ENCODE measurements at regions not wholly inside any gene's neighbourhood (a gene's known extent, or its start where the extent isn't known, plus 50 kb on each side); places are given as distances from the start of the nearest gene placed in this dataset.

DNA sequence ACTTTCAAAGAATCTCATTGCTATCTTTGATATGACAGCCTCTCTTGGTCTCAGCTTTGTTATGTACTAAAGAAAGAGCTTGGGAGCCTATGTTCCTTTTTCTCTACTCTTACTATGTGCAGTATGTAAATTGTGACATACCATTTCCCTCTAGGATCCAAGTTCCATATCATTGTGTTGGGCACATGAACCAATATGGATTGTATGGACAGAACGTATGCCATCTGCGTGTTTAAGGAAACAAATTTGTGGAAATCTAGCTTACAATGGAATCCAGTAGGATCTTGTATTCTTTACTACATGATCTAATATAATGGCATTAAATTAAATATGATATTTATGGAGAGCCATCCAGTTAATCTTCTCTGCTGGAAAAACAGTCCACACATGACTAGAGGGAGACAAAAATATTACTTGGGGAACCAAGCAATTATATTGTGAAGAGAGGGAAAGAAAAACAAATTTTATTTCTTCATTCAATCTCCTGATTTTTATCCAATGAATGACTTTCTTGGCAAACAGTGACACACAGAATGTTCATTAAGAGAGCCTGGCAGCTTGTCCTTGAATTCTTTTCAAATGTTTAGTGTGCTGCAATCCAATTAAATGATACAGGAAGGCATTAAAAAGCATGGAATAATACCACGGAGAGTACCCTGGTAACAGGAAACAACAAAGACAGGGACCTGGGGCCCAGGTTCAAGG lies 106.5 kb upstream of the DAB1 start:
- FAIRE-seq: no peak

DNA sequence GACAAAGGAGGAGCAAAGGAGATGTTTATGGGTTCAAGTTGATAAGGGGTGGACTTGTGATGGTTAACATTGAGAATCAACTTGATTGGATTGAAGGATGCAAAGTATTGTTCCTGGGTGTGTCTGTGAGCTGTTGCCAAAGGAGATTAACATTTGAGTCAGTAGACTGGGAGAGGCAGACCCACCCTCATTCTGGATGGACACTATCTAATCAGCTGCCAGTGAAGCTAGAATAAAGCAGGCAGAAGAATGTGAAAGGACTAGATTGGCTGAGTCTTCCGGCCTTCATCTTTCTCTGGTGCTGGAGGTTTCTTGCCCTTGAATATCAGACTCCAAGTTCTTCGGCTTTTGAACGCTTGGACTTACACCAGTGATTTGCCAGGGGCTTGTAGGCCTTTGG lies 98.7 kb upstream of the DAB1 start:
- no peak for FAIRE-seq

DNA sequence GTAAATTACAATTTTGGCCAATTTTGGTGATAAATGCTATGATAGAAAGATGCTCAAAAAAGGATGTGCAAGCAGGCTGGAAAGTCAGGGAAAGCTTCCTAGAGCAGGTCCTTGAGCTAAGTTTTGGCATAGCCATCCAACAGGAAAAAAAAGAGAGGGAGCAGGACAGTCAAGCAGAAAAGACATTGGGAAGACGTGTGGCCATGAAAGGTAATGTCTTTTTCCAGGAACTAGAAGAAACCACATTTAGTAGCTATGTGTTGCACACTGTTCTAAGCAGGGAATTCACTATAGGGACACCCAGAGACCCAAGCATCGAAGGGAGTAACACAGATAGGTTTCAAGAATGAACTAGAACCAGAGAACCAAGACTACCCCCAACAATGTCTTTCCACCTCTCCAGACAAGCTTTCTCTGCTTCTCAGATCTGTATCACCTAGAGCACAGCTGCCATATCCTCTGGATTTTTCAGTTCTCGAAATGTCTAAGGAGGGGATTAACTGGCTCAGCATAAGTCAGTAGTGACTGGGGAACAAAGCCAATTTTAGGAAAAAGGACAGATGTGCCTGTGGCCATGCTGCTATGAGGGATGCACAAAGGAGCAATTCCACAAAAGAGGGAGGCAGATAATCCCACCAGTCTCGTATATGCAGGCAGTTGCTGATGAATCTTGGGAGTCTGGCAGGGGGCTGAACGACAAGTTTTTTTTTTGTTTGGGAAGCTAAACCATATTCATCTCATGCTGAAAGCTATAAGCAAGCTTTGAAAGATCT lies 97.1 kb upstream of the DAB1 start:
- no peak for FAIRE-seq

DNA sequence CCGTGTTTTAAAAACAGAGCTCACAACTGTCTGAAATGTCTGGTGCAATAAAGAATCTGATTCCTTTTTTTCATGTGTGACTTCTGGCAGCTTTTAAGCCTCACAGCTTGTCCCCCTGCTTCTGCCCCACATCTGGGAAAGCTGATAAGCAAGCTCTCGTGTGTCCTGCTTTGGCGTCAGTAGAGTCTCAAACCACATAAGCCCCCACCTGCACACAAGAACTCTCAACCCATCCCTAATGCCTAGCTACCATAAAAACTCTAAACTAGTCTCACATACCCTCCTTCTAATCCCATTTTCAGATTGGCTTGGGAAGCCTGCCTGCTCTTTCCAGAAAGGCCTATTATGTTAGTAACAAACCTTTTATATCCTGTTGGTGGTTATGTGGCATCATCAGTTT lies 94.6 kb upstream of the DAB1 start:
- no peak for FAIRE-seq

DNA sequence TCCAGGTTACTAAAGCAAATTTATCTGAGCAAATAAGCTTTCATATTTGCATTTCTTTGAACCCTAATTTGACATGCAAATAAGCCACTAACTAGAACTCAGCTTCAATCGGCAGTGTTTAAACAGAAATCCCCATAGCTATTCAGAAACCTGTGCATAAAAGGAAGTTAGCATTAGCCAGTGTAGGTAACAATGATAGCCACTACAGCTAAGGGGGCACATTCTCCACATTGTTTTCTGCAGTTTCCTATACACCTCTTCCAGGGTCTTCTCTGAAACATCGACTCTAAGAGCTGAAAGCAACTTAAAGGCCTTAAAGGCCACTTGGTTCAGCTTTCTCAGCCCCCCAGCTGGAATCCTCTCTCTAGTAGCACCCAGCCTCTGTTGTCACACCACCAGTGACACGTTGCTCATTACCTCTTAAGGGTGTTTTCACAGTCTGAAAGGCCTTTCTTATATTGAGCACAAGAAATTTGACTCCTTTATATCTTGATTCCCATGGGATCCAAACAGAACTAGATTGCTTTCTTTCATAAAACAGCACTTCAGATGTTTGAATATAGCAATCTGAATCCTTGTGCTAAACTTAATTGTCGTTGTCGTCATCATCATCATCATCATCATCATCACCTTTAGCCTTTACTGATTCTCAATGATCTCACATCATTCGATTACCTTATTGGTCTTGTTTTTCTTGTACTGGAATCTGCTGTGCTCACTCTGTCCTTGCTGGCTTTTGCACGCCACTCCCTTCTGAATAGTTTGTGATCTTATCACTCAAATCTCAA lies 93.9 kb upstream of the DAB1 start:
- no peak for FAIRE-seq

DNA sequence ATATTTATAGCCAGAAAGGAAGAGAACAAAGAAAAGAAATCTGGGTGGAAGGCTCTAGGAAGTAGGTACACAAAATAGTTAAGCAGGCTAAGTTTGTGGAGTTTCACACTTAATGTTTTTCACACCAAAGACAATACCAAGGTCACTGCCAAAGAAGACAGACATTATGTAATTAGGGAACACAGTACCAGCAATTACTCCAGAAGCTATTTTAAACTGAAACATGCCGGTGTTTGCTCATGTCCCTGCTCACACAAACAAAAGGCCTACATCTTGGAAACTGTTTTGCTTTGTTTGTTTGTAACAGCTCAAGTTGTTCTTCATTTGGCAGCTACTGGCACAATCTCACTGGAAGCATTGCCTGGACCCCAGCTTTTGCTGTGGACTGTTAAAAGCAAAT lies 88.5 kb upstream of the DAB1 start:
- FAIRE-seq: no peak

DNA sequence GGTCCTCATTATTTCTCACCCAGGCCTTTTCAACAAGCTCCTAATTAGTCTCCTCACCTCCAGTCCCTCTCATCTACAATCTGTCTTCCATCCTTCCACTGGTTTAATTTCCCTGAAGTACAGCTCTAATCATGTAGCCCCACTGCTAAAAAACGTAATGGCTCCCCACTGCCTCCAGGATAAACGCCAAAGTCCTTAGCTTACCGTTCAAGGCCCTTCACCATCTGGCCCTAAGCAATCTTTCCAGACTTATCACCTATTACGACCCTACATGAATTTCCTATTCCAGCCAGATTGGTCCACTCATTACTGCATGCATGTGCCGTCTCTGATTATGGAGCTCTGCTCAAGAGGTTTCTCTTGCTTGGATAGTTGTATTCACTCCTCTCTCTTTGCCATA lies 83.1 kb upstream of the DAB1 start:
- FAIRE-seq: no peak

DNA sequence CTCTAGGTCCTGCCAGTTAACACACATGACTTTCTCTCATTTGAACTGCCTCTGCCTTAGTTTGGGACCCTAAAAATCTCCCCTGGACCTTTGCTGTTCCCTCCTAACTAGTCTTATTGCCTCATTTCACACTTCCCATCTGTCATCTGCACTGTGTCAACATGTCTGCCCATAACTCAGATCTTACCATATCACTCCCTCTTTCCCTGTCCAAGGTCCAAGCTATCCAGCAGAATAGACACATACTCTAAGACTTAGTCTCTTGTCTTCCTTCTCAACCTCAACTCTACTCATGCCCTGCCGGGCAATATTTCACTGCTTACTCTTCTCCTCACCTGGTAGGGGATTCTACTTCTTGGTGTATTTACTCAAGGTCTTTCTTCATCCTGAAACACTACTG lies 79.5 kb upstream of the DAB1 start:
- no peak for FAIRE-seq

DNA sequence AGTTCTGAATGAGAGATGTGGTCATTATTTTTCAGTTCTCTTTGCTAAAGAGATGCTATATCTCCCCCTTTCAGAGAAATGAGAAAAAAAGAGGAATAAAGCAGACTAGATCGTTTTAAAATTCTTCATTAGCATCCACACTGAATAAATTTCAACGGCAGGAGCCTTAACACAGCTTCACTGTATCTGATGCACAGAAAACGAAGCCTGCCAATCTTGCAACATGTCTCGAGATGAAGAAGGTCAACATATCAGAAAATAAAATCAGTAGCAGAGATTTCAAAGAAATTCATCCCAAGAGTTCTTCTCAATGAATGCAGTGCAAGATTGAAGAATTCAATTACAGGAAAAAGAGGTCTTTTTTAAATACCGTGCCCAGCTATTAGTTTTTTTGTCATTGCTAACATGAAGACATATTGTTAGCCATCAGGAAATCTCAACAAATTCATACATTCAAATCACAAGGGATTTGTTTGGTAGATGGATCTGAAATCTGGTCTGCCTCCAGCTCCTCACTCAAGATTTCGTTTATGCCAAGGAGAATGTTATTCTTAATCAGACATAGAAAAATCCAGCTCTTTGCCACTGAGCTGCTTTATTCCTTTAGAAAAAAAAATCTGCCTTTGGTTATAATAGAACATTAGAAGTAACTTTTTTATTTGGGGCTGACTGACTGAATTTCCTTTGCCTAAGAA lies 76.4 kb upstream of the DAB1 start:
- no peak for FAIRE-seq

DNA sequence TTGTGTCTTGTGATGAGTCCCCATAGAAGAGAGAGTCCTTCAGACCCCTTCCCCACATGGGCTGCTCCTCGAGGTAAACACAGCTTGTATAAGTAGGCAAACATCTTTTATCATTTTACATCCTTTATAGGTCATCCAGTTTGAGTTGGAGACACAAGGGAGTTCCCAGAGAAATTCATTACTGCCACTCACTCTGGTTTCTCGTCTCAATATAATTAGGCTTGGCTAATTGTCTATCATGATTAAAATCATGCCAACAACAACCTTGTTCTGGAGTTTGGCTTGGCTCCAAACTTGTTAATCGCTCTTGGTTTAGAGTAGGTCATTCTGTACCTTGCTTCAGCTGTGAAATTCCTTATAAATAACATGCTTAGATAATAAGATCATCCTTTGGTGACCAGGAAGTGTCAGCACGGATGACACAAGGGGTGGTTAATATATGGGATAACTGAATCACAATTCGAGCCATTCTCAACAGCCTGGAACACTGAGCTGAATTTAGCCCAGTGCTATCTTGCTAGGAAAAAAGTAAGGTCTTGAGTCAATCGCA lies 70.7 kb upstream of the DAB1 start:
- FAIRE-seq: no peak

DNA sequence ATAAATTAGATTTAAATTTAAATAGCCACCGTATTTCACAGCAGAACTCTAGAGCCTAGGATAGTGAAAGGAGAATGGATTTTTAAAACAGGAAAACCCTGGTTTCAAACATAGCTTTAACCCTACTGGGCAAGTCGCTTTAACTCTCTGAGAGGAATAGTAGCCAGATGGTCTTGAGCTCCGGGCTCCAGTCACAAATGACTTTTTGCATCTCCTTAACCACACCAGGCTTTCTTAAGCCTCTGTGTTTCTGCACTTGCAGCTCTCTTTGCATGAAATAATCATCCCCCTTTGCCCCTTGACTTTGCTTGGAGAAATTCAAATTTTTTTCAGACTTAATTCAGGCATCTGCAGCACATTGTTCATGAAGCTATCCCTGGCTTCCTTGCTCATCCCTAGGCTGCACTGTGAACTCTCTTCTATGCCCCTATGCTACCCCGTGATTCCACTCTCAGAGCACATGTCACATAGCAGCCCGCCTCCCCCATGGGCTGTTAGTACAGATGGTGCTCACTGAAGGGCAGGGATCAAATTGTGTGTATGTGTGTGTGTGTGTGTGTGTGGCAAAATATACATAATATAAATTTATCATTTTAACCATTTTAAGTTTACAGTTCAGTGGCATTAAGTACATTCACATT lies 68.8 kb upstream of the DAB1 start:
- FAIRE-seq: no peak

DNA sequence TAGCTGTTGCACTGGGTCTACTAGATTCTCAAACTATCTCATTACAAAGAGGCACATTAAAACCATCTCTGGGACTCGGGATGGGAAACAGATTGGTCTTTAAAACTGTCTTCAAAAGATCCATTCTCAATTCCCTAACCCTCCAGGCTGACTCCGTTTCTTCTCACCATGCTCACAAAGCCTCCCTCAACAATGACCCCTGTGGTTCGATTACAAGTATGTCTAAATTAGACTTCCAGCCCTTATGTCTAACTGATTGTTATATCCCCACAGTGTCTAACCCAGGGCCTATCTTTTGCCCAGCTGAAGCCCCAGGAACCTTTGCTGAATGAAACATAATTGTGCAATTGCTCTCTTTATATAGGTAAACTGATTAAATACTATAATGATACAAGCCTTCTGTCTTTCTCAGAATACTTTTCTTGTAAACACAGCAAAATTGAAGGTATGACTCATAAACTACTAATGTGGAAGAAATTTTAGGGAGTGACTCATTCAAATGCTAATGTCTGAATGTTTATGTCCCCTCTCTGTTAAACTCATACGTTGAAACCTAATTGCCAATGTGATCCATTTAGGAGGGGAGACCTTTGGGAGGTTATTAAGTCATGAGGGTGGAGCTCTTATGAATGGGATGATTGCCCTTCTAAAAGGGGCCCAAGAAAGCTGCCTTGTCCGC lies 65.6 kb upstream of the DAB1 start:
- FAIRE-seq: no peak

DNA sequence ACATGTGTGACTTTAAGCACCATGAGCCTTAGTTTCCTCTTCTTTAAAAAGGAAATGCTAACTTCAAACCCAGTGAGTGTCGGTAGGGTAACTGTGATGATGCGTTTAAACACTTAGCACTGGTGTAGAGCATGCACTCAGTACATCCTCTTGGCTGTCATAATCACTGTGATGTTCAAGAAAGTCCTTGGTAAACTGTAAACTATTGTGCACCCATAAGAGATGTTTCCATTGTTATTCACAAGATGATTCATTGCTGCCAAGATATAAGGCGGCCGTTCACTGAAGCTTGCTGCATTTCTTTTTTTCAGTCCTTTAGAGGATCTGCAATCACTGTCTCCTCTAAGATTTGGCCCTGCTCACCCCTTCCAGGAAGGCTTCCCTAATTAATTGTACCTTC lies 61.8 kb upstream of the DAB1 start:
- no peak for FAIRE-seq

DNA sequence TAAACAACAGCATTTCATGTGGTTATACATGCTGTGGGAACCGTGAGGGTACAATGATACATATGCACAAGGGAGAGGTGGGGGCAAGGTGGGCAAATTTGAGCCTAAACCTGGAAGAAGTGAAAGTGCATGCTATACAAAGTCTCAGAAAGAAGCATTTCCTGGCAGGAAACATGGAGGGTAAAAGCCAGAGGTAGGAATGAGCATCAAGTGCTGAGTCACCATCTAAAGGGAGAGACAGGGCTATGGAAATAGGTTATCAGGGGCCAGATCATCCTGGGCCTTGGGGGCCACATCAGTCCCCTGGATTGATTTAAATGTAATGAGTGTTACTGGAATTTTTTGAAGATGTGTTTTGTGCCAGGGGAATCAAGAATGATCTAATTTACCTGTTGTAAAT lies 60.1 kb upstream of the DAB1 start:
- FAIRE-seq: no peak

DNA sequence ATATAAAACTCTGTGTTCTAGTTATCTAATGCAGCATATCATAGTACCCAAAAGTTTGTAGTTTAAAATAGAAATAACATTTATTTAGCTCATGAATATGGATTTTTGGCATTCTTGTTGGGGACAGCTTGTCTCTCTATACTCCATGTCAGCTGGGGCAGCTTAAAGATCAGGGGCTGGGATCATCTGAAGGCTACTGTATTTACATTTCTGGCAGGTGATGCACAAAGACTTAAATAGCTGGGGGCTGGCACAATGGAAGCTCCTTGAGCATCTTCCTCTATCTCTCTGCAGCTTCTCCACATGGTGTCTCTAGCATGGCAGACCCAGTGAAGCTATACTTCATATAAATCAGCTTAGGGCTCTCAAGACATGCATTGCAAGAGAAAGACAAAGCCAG lies 55.6 kb upstream of the DAB1 start:
- FAIRE-seq: no peak

DNA sequence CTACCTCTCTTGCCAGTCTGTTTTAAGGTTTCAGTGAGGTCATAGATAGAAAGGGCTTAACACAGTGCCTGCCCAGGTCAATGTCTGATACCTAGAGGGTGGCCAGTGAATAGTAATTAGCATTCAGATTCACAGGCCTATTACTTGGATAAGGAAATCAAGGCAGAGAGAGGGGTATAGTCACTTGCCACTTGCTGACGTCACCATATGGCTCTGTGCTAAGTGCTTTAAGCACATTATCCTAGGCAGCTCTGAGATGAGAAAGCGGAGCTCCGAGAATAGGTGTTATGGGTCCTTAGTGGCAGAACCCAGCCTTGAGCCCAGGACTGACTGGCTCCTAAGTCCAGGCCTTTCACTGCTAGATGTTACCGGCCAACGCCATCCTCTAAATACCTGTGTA lies 51.5 kb upstream of the DAB1 start:
- no peak for FAIRE-seq

DNA sequence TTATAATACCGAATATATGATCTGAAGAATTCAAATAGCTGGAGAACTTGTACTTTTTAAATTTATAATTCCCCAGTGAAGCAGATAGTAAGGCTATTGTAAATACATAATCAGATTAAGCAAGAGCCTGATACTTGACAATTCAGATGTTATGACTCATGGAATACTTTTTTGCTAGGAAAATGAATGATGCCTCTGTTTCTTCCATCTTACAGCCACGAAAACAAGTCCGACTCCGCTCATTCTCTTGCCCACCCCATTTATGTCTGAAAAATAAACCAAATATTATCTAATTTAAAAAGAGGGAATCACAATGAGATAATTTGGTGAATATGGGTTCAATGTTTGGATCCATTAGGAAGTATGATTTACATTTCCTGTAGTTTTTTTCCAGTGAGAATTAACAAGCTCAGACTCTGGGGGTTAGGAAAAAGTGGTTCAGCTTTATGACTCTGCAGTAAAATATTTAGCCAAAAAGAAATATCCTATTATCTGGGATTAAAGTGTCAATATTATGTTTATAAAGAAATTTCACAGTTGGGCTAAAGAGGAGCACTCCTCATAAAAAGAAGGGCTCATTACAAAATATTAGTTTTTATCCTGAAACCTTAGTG lies 50.4 kb upstream of the DAB1 start:
- FAIRE-seq: no peak
